ENCODE measurements at regions not wholly inside any gene's neighbourhood (a gene's known extent, or its start where the extent isn't known, plus 50 kb on each side); places are given as distances from the start of the nearest gene placed in this dataset.
"Not testable (repeated sequence)": the region's sequence is repeated elsewhere in the genome, so short reads cannot be mapped to it uniquely, and the experiment has no call there.

GRCh38 chr3:76527773-76528172 is 512.1 kb upstream of the ROBO2 start (continued):
- no peak for TF ChIP-seq CREB5 (CRISPR knock-in tag; IDR thresholded peaks at IDR 0.05; ENCODE audit: low read depth)

GRCh38 chr3:76532158-76532822 is 507.6 kb upstream of the ROBO2 start:
- no peak for TF ChIP-seq TOX (CRISPR knock-in tag; IDR thresholded peaks at IDR 0.05; ENCODE audit: borderline replicate concordance)
- no peak for TF ChIP-seq OSR1 (CRISPR knock-in tag; IDR thresholded peaks at IDR 0.05)
- TF ChIP-seq TSHZ2 (CRISPR knock-in tag; IDR thresholded peaks at IDR 0.05) = no peak
- TF ChIP-seq SNAI2 (CRISPR knock-in tag; IDR thresholded peaks at IDR 0.05) = no peak
- no peak for TF ChIP-seq PATZ1 (CRISPR knock-in tag; IDR thresholded peaks at IDR 0.05; ENCODE audit: borderline replicate concordance)
- TF ChIP-seq ZNF8 (CRISPR knock-in tag; IDR thresholded peaks at IDR 0.05) = no peak
- no peak for ATAC-seq

GRCh38 chr3:76533710-76534109 is 506.2 kb upstream of the ROBO2 start:
- ATAC-seq = not testable (repeated sequence)

GRCh38 chr3:76537857-76538256 is 502.0 kb upstream of the ROBO2 start:
- not testable (repeated sequence) for ATAC-seq

GRCh38 chr3:76547674-76548073 is 492.2 kb upstream of the ROBO2 start:
- TF ChIP-seq TSHZ2 (CRISPR knock-in tag; IDR thresholded peaks at IDR 0.05) (peak; percentile 76), ZFP30 (CRISPR knock-in tag; IDR thresholded peaks at IDR 0.05) (no peak), TCF4 (CRISPR knock-in tag; IDR thresholded peaks at IDR 0.05; ENCODE audit: borderline replicate concordance) (peak; percentile 71), ISL1 (CRISPR knock-in tag; IDR thresholded peaks at IDR 0.05) (0 out of 2 replicates have a peak, but pooled peaks have one; percentile 12), ARNTL (CRISPR knock-in tag; IDR thresholded peaks at IDR 0.05; ENCODE audit: borderline replicate concordance, low read depth) (no peak)
- ATAC-seq = no peak

GRCh38 chr3:76550522-76551201 is 489.2 kb upstream of the ROBO2 start:
- no peak for TF ChIP-seq BACH2 (CRISPR knock-in tag; IDR thresholded peaks at IDR 0.05; ENCODE audit: borderline replicate concordance)
- no peak for TF ChIP-seq CSDC2 (CRISPR knock-in tag; IDR thresholded peaks at IDR 0.05)
- no peak for TF ChIP-seq ZFP30 (CRISPR knock-in tag; IDR thresholded peaks at IDR 0.05)
- TF ChIP-seq TOX (CRISPR knock-in tag; IDR thresholded peaks at IDR 0.05; ENCODE audit: borderline replicate concordance) = no peak
- TF ChIP-seq CSRNP3 (CRISPR knock-in tag; IDR thresholded peaks at IDR 0.05) = no peak
- no peak for TF ChIP-seq TCF4 (CRISPR knock-in tag; IDR thresholded peaks at IDR 0.05; ENCODE audit: borderline replicate concordance)
- no peak for TF ChIP-seq CREB5 (CRISPR knock-in tag; IDR thresholded peaks at IDR 0.05; ENCODE audit: low read depth)
- TF ChIP-seq SNAI2 (CRISPR knock-in tag; IDR thresholded peaks at IDR 0.05) = no peak
- no peak for TF ChIP-seq GLIS3 (CRISPR knock-in tag; IDR thresholded peaks at IDR 0.05)
- no peak for TF ChIP-seq ZC3H10 (CRISPR knock-in tag; IDR thresholded peaks at IDR 0.05)
- no peak for TF ChIP-seq ARNTL (CRISPR knock-in tag; IDR thresholded peaks at IDR 0.05; ENCODE audit: borderline replicate concordance, low read depth)
- TF ChIP-seq OSR1 (CRISPR knock-in tag; IDR thresholded peaks at IDR 0.05) = no peak
- ATAC-seq = no peak

Measured in SK-N-SH treated with all-trans-retinoic acid at 6 μM for 48 hours (cell line).